A549 (cell line): ENCODE measurements at regions not wholly inside any gene's neighbourhood (a gene's known extent, or its start where the extent isn't known, plus 50 kb on each side); places are given as distances from the start of the nearest gene placed in this dataset.

Experiments
- ATAC-seq, 2 experiments: fragments of 200-7000 bp in 1 of 2; fragments of >200 bp in 1 of 2; cut with Nextera tagmentation in 1 of 2; cut with Tn5 transposase in 1 of 2; 3 replicates each; pipeline versions ENCODE4 v1.8.0 to v1.9.1; 2018 to 2020; ENCODE audit warnings: mild to moderate bottlenecking in 1 of 2, moderate library complexity in 1 of 2
- CTCF ChIA-PET: fragments of 300-600 bp; sonication (Branson Sonifier 250); formaldehyde crosslinking; extraction: SDS; loops from one replicate; lab custom pipeline; 2021; ENCODE audit warnings: antibody characterized with exemption, inconsistent platforms; lab: Yijun Ruan, JAX
- POLR2A ChIA-PET: fragments of 350-600 bp; formaldehyde crosslinking; extraction: SDS; loops from one replicate; lab custom pipeline; 2021; ENCODE audit warnings: antibody characterized with exemption, inconsistent platforms; lab: Yijun Ruan, JAX
- DNase-seq, 2 experiments: peaks; one replicate each; pipeline versions ENCODE4 v3.0.0 to v3.0.0-alpha.2; 2011 to 2016; ENCODE audit warnings: low read depth in 1 of 2, low spot score in 1 of 2
- FAIRE-seq: peaks from 2 replicates; lab custom pipeline; 2011; peaks lifted over from hg19 to GRCh38; lab: Jason Lieb, UNC
- H3K27ac ChIP-seq, 2 experiments: fragments of >200 bp; sonication (Bioruptor Twin); formaldehyde crosslinking; 3 replicates each; pipeline ENCODE4 v1.5.1; 2016 to 2017
- H3K4me1 ChIP-seq: fragments of >200 bp; sonication (Bioruptor Twin); formaldehyde crosslinking; 3 replicates; pipeline ENCODE4 v1.6.1; 2016
- H3K4me2 ChIP-seq: fragments of >200 bp; sonication (Bioruptor Twin); formaldehyde crosslinking; 3 replicates; pipeline ENCODE4 v1.6.1; 2016
- H3K4me3 ChIP-seq: fragments of >200 bp; sonication (Bioruptor Twin); formaldehyde crosslinking; 3 replicates; pipeline ENCODE4 v1.5.1; 2016
- H3K9me3 ChIP-seq: fragments of >200 bp; sonication (Bioruptor Twin); formaldehyde crosslinking; 3 replicates; pipeline ENCODE4 v1.6.1; 2016
- BHLHE40 ChIP-seq: IDR thresholded peaks from 2 replicates; pipeline ENCODE4 v1.6.1; 2012; ENCODE audit warnings: low read depth, low read length, inconsistent platforms
- CBX8 ChIP-seq: fragments of 200-600 bp; sonication (generic); IDR thresholded peaks from 2 replicates; pipeline ENCODE4 v1.6.1; 2016
- CHD2 ChIP-seq: fragments of 150-350 bp; IDR thresholded peaks from 2 replicates; pipeline ENCODE4 v1.6.1; 2014; ENCODE audit warnings: low read length; ENCODE audit not compliant: partially characterized antibody
- E2F6 ChIP-seq: IDR thresholded peaks from 2 replicates; pipeline ENCODE4 v1.6.1; 2012; ENCODE audit warnings: low read depth, borderline replicate concordance
- ESRRA ChIP-seq: fragments of 150-350 bp; IDR thresholded peaks from 2 replicates; pipeline ENCODE4 v1.6.1; 2014; ENCODE audit warnings: mild to moderate bottlenecking, low read length, borderline replicate concordance
- FOSL2 ChIP-seq, 2 experiments: fragments of 450-650 bp in 1 of 2; fragments of >200 bp in 1 of 2; sonication (Bioruptor Twin) in 1 of 2; formaldehyde crosslinking; IDR thresholded peaks; 2 replicates each; pipeline versions ENCODE4 v1.5.0 to v1.6.1; 2016 to 2020; ENCODE audit warnings: mild to moderate bottlenecking in 1 of 2, moderate library complexity in 1 of 2
- GATA3 ChIP-seq: IDR thresholded peaks from 2 replicates; pipeline ENCODE4 v1.6.1; 2012; ENCODE audit warnings: borderline replicate concordance
- HES2 ChIP-seq: fragments of >200 bp; sonication (Bioruptor Twin); formaldehyde crosslinking; IDR thresholded peaks from 2 replicates; pipeline ENCODE4 v1.6.1; 2016
- JUN ChIP-seq, 2 experiments: fragments of >200 bp; sonication (Bioruptor Twin); formaldehyde crosslinking; IDR thresholded peaks; 2 replicates in 1 of 2; 3 replicates in 1 of 2; pipeline ENCODE4 v1.6.1; 2016 to 2017
- JUNB ChIP-seq: fragments of >200 bp; sonication (Bioruptor Twin); formaldehyde crosslinking; IDR thresholded peaks from 2 replicates; pipeline ENCODE4 v1.6.1; 2016
- KDM1A ChIP-seq: fragments of 200-600 bp; sonication (generic); IDR thresholded peaks from 2 replicates; pipeline ENCODE4 v1.6.1; 2016; ENCODE audit warnings: low read depth, mild to moderate bottlenecking
- MAFK ChIP-seq: fragments of 450-650 bp; IDR thresholded peaks from 2 replicates; pipeline ENCODE4 v1.6.1; 2014; ENCODE audit not compliant: partially characterized antibody
- MYC ChIP-seq: IDR thresholded peaks from 2 replicates; pipeline ENCODE4 v1.6.1; 2012; ENCODE audit warnings: mild to moderate bottlenecking, inconsistent platforms, low read length, improper control_type of control experiment, borderline replicate concordance
- NFE2L2 ChIP-seq: fragments of 150-350 bp; conservative IDR thresholded peaks from 2 replicates; pipeline ENCODE4 v1.6.1; 2014; ENCODE audit warnings: low read length
- NR3C1 ChIP-seq: fragments of >200 bp; sonication (Bioruptor Twin); formaldehyde crosslinking; IDR thresholded peaks from 3 replicates; pipeline ENCODE4 v1.6.1; 2017
- PBX3 ChIP-seq: IDR thresholded peaks from 2 replicates; pipeline ENCODE4 v1.6.1; 2012
- RARB ChIP-seq: fragments of 250-450 bp; sonication (Bioruptor Pico); IDR thresholded peaks from 2 replicates; pipeline ENCODE4 v1.8.0; 2021; ENCODE audit warnings: mild to moderate bottlenecking, moderate library complexity
- RCOR1 ChIP-seq: fragments of 150-350 bp; IDR thresholded peaks from 2 replicates; pipeline ENCODE4 v1.6.1; 2014; ENCODE audit warnings: antibody characterized with exemption, low read length, low read depth
- RNF2 ChIP-seq: fragments of 200-600 bp; sonication (generic); IDR thresholded peaks from 2 replicates; pipeline ENCODE4 v1.6.1; 2016; ENCODE audit warnings: low read depth, mild to moderate bottlenecking, antibody characterized with exemption, moderate library complexity, borderline replicate concordance
- SMC3 ChIP-seq: fragments of >200 bp; sonication (Bioruptor Twin); formaldehyde crosslinking; IDR thresholded peaks from 3 replicates; pipeline ENCODE4 v1.6.1; 2018; ENCODE audit warnings: inconsistent platforms
- TFCP2L1 ChIP-seq: fragments of 250-450 bp; sonication (Bioruptor Pico); IDR thresholded peaks from 2 replicates; pipeline ENCODE4 v1.5.0; 2021; ENCODE audit warnings: mild to moderate bottlenecking
- USF2 ChIP-seq: fragments of 450-650 bp; IDR thresholded peaks from 2 replicates; pipeline ENCODE4 v1.6.1; 2014; ENCODE audit warnings: antibody characterized with exemption
- ZC3H11A ChIP-seq: fragments of 450-650 bp; IDR thresholded peaks from 2 replicates; pipeline ENCODE4 v1.6.1; 2014; ENCODE audit warnings: antibody characterized with exemption, mild to moderate bottlenecking
- ZFP36 ChIP-seq: fragments of 450-650 bp; IDR thresholded peaks from 2 replicates; pipeline ENCODE4 v1.6.1; 2014; ENCODE audit warnings: borderline replicate concordance; ENCODE audit not compliant: partially characterized antibody
- ZSCAN20 ChIP-seq: fragments of 250-450 bp; sonication (Bioruptor Pico); IDR thresholded peaks from 2 replicates; pipeline ENCODE4 v1.8.0; 2022; ENCODE audit warnings: mild to moderate bottlenecking, moderate library complexity
- WGBS: methylation state at CpG from one replicate; pipeline ENCODE4 v1.1.6; 2017; ENCODE audit errors: missing lambda C conversion rate; 5-methylcytosine and 5-hydroxymethylcytosine counted together
- TF ChIP-seq, protein P1 (sequence below): fragments of 250-450 bp; sonication (Bioruptor Pico); IDR thresholded peaks from 2 replicates; pipeline ENCODE4 v1.5.0; 2020; ENCODE audit warnings: low read depth, mild to moderate bottlenecking, moderate library complexity
- TF ChIP-seq, protein P2 (sequence below): fragments of 250-450 bp; sonication (Bioruptor Pico); IDR thresholded peaks from 2 replicates; pipeline ENCODE4 v1.5.0; 2021; ENCODE audit warnings: mild to moderate bottlenecking, moderate library complexity, borderline replicate concordance

DNA sequence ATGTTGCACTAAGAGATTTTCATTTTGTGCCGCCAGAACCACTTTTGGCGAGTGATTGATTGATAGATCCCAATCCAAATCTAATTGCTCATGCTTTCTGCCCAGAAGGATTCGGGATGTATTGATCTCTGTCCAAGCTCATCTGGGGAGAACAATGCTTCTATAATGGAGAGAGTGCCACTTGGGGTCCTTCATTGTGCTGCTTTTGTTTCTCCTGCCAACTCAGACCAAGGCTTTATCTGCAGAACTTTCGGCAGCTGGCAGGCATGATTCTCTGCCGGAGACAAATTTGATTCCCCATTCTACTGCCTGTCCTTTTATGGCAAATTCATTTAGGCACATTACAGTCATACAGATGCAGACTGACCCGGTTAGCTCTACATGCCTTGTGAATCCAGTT, 62.9 kb upstream of the NTM start:
- POLR2A ChIA-PET: no interaction called here

GRCh38 chr11:131309776-131310175, 60.6 kb upstream of the NTM start:
- no peak for DNase-seq
- no peaks in the 10 kb centered on the region for H3K9me3 ChIP-seq
- no peak overlapping the region for H3K4me3 ChIP-seq
- ATAC-seq: no peak
- H3K4me1 ChIP-seq: no peaks in the 10 kb centered on the region
- H3K27ac ChIP-seq: no peak overlapping the region
- POLR2A ChIA-PET: no interaction called here
- TF ChIP-seq FOSL2 (IDR thresholded peaks at IDR 0.05) (no peak), FOSL2 (CRISPR knock-in tag; IDR thresholded peaks at IDR 0.05) (no peak), ZC3H11A (no peak), ZFP36 (no peak), NR3C1 (no peak), BHLHE40 (no peak), RNF2 (no peak), RARB (CRISPR knock-in tag) (no peak), TFCP2L1 (no peak)
- H3K4me2 ChIP-seq: no peak overlapping the region
- 10% methylated on average over 5 of the region's 5 CpGs for WGBS
- CTCF ChIA-PET: no interaction called here
- no peak for FAIRE-seq

More for the DNA sequence above, 62.9 kb upstream of the NTM start:
- H3K27ac ChIP-seq: no peak overlapping the region
- TF ChIP-seq JUNB: no peak
- TF ChIP-seq CHD2: no peak
- no peak for TF ChIP-seq RNF2
- TF ChIP-seq MAFK: no peak
- no peak for TF ChIP-seq CBX8
- TF ChIP-seq PBX3: no peak
- DNase-seq (no peak), FAIRE-seq (no peak), ATAC-seq (no peak)
- 45% methylated on average over 6 of the region's 6 CpGs for WGBS
- no peaks in the 10 kb centered on the region for H3K4me1 ChIP-seq
- H3K4me2 ChIP-seq: no peak overlapping the region
- H3K9me3 ChIP-seq: no peaks in the 10 kb centered on the region
- no peak overlapping the region for H3K4me3 ChIP-seq
- CTCF ChIA-PET: no interaction called here

- Histone ChIP-seq H3K27ac (no peak overlapping the region), H3K9me3 (no peaks in the 10 kb centered on the region), H3K4me3 (no peak overlapping the region), H3K4me2 (no peak overlapping the region), H3K4me1 (no peaks in the 10 kb centered on the region)
- DNase-seq: no peak
- ATAC-seq: no peak
- FAIRE-seq: no peak
- POLR2A ChIA-PET: no interaction called here
- WGBS: 23% methylated on average over 10 of the region's 10 CpGs
- CTCF ChIA-PET: interaction anchor here (1.7 kb wide), 1 partner anchor 8 kb away, joined by 4 read pairs; no protein-coding TSS in a partner anchor
- TF ChIP-seq BHLHE40 (no peak), ZSCAN20 (no peak), USF2 (no peak), GATA3 (no peak), HES2 (no peak), E2F6 (no peak), PBX3 (no peak), KDM1A (no peak), RCOR1 (no peak), TFCP2L1 (no peak), ESRRA (no peak), CBX8 (no peak), MYC (no peak), JUN (IDR thresholded peaks at IDR 0.05) (no peak), NFE2L2 (no peak), SMC3 (no peak)
- TF ChIP-seq, protein P1, sequence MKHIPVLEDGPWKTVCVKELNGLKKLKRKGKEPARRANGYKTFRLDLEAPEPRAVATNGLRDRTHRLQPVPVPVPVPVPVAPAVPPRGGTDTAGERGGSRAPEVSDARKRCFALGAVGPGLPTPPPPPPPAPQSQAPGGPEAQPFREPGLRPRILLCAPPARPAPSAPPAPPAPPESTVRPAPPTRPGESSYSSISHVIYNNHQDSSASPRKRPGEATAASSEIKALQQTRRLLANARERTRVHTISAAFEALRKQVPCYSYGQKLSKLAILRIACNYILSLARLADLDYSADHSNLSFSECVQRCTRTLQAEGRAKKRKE (CRISPR knock-in tag): no peak
- TF ChIP-seq, protein P2, sequence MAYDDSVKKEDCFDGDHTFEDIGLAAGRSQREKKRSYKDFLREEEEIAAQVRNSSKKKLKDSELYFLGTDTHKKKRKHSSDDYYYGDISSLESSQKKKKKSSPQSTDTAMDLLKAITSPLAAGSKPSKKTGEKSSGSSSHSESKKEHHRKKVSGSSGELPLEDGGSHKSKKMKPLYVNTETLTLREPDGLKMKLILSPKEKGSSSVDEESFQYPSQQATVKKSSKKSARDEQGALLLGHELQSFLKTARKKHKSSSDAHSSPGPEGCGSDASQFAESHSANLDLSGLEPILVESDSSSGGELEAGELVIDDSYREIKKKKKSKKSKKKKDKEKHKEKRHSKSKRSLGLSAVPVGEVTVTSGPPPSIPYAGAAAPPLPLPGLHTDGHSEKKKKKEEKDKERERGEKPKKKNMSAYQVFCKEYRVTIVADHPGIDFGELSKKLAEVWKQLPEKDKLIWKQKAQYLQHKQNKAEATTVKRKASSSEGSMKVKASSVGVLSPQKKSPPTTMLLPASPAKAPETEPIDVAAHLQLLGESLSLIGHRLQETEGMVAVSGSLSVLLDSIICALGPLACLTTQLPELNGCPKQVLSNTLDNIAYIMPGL (CRISPR knock-in tag): no peak
These were observed 58.5 kb upstream of the NTM start for GRCh38 chr11:131311776-131312514.
